HG02870 (cell line): ENCODE measurements at regions not wholly inside any gene's neighbourhood (a gene's known extent, or its start where the extent isn't known, plus 50 kb on each side); places are given as distances from the start of the nearest gene placed in this dataset.
A peak's percentile ranks its signal among the peaks of the same experiment; 100 is the strongest.

ENCODE experiments used
- ATAC-seq: cut with Tn5 transposase; IDR thresholded peaks from one replicate; pipeline ENCODE4 v1.9.1; 2021; ENCODE audit warnings: mild to moderate bottlenecking, moderate library complexity; ENCODE audit not compliant: unreplicated experiment

GRCh38 chr6:119630561-119631192 is 281.1 kb upstream of the MAN1A1 start:
- ATAC-seq = no peak

DNA sequence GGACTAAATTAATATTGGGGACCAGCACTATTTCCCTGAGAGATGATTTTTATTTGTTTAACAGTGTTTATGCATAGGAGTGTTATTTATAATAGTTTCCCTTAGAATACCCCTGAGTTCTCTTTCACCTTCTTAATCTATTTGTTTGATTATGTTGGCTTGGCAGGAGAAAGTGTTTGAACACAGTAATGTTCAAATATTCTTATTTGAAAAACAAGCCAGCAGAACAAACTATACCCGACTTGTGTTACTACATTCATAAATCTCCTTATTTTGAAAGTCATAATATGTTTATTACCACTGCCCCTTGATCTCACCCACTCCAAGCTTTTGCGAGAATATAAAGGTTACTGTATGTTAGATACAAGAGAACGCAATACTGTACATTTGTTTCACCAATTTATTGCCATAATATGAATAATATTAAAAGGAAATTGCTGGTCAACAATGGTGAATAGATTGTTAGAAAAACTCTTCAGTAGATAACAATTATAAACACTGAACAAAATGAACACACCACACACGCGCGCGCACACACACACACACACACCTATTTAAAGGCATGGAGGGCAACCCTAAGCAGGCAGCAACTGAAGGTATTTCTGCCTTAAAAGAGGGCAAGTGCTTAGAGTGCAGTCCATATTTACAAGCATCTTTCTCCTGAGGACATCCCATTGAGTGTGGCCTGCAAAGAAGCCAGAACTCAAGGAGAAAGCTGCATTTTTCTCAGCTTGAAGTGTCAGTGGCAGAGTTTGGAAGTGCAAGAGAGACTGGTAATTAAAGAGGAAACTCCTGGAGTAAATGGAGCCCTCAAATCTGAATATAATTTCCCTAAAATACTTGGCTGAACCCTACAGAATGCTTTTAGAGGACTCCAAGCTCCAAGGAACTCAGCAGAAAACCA is 279.4 kb upstream of the MAN1A1 start:
- no peak for ATAC-seq

DNA sequence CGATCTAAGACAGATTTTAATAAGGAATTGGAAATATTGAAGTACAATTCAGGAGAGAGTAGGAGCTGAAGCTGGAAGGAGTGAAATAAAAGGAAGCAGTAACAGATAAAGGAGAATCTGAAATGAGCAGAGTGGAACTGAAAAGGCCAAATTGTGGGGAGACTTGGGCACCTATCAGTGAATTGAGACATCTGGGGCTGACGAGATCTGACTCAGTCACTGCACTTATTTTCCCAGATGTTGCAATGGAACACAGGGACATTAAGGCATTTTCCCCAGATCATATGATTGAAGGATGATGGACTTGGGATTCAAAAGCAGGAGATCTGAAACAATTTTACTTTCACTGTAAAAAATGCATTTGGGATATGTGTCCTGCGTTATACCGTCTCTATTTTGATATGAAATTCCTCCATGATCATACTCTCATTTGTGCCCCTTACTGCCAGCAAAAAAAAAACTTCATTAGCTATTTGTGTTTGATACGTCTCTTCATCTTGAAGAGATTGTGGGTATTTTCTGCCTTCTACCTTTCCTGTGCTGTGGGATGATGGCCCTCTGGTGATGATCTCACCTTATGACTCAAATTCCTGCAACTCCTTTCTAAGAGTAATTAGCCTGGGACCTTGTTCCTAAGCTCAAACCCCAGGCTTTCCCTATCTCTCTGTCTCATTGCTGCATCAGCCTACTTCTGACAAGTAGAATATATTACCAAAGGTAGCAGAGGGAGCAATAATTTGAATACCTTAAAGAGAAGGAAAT is 278.5 kb upstream of the MAN1A1 start:
- no peak for ATAC-seq

- ATAC-seq = no peak
These were observed 277.5 kb upstream of the MAN1A1 start for GRCh38 chr6:119626884-119627619.

- ATAC-seq = no peak
These were observed 271.4 kb upstream of the MAN1A1 start for GRCh38 chr6:119620846-119621555.

DNA sequence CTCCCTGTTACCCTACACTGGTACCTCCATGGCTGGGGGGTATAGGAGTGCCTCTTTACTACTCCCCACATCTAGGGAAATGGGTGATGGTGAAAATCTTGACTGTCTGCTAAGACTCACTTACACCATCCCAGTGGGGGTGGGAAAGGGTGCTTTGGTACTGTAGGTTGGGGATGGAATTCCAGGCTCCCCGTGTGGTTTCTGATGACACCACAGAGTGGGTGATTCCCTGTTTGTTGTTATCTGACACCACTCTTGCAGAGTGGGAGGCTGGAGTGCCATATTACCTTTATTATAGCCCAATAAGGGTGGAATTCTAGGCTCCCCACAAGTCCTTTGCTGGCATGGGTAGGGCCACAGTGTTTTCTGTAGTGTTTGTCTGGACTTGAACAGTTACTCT is 264.6 kb upstream of the MAN1A1 start:
- ATAC-seq = no peak

DNA sequence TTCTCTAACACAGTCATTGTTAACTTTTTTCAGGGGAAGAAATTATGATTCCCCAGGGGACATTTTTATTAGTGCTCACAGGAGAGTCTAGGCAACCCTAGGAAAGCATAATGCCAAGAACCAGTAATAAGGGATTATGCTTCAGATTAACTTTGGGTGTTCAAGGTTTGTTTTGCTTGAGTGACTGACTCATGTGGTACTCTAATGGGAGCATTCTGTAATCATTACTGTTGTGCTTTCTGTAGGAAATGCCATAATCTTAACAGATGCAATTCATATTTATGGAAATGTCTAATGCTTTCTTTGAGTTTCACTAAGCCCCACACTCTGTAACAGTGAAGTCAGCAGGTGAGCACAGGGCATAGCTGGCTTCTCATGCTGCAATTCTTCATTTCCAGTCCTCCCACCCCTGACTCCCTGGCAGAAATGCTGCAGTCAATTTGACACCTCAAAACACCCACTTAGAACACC is 263.4 kb upstream of the MAN1A1 start:
- no peak for ATAC-seq

GRCh38 chr6:119612176-119612891 is 262.8 kb upstream of the MAN1A1 start:
- no peak for ATAC-seq

- ATAC-seq = no peak
These were observed 261.2 kb upstream of the MAN1A1 start for GRCh38 chr6:119610754-119611153.

- peak; percentile 49 for ATAC-seq
These were observed 260.7 kb upstream of the MAN1A1 start for GRCh38 chr6:119610265-119610664.

- ATAC-seq = peak; percentile 50
These were observed 260.3 kb upstream of the MAN1A1 start for GRCh38 chr6:119609865-119610264.

DNA sequence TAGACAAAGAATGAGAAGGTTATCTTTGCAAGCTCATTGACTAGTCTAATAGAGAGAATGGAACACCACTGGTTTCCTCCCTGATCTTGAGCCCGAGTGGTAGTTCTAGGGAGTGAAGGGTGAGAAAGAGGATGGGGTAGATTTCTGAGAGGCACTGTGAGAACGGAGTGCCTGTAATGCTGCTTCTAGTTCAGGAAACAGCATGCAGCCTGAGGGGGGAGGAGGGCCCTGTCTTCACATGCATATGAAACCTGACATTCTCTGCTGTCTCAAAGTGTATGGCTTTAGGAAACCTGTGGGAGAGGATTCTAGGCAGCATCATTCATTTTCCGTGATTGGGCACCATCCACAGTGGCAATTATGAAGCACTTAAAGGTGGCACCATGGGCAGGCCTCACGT is 259.4 kb upstream of the MAN1A1 start:
- no peak for ATAC-seq

DNA sequence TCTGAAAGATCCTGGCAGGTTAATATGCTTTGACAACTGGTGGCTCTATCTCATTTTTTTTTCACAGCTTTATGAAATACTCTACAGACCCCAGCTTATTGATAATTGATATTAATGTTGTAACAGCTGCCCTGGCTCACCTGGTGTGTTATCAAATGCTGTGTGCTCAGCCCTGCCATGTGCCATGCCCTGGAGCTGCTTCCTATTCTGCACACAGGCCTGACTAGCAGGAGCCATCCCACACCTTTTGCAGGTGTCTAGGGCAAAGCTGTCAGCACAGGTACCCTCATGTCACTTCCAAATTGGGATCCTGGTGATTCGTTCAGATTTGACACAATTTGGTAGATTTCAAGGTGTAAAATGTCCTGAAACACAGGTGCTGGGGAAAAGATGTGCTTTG is 254.6 kb upstream of the MAN1A1 start:
- no peak for ATAC-seq

- ATAC-seq = no peak
These were observed 253.9 kb upstream of the MAN1A1 start for GRCh38 chr6:119603501-119603900.

DNA sequence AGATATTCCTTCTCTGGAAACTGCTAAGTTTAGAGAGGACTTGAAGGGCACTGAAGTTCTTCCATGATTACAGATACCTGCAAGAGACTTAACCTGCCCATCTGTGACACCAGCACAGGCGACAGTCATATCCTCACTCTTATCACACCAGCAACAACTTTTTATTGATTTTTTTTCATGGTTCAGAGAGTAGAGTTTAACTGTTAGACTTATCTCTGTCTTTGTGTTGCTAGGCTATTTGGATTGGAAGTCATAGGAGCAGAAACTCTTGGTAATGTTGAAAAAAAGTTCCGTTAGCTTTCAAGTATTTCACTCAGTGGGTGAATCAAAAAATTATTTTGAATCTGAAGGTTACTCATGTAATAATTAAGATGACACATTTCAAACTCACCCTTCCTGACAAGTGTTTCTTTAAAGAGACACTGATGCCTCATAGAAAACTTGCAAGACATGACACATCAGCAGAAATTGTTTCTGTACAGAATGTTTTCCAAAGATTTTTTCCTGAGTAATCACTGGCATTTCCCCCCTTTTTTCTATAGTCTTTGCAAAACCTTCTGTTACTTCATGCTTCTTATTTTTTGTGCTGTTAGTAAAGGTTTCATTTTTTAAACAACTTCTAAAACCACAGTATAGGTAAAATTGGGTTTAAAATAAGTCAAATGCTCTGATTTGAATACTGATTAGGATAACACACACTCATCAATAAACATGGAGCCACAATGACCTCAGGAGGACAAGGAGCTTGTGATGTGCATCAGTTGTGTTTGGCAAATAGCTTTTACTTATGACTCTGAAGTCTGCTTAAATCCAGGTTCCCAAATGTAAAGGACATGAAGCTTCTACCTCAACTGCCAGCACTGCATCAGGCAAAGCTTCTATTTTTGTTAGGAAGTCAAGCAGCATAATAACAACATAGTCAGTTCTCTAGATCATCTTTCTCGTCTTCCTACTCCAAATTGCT is 252.9 kb upstream of the MAN1A1 start:
- ATAC-seq = no peak

DNA sequence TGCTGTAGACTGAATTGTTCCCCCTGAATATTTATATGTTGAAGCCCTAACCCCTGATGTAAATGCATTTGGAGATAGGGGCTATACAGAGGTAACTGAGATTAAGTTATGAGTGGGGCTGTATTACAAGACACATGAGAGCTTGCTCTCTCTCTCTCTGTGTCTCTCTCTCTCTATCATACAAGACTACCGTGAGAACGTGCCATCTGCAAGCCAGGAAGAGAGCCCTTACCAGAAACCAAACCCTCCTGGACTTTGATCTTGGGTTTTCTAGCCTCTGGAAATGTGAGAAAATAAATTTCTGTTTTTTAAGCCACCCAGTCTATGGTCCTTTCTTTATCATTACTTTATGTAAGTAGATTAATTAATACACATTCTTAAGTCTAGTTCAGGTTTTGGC is 249.3 kb upstream of the MAN1A1 start:
- ATAC-seq = no peak

DNA sequence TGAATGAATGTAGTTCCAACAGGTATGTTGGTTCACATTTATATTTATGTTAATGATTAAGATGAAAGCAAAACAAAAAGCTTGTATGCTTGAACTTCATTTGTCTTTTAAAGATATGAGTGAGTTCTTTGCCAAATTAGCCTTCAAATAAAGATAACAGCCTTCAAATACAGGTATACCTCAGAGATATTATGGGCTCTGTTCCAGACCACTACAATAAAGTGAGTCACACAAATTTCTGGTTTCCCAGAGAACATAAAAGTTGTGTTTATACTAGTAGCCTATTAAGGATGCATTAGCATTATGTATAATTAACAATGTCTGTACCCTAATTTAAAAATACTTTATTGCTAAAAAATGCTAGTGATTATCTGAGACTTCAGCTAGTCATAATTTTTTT is 245.3 kb upstream of the MAN1A1 start:
- ATAC-seq = no peak

DNA sequence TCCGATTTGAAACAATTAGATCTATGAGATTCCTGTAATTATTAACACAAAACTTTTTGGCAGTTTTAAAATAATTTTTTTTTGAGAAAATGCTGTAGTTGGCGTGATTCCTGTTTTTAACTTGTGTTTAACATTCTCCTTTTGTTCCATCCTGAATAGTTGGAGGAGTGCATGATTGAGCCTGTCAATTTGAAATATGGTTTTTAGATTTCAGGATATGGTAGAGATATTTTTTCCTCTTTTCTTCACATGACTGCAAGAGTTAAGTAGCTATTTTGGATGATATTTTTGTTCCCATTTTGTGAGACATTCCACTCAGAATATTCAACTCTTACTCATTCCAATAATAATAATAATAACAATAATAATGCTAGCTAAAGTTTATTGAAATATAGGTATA is 241.7 kb upstream of the MAN1A1 start:
- no peak for ATAC-seq
